ENCODE measurements at regions not wholly inside any gene's neighbourhood (a gene's known extent, or its start where the extent isn't known, plus 50 kb on each side); places are given as distances from the start of the nearest gene placed in this dataset.

DNA sequence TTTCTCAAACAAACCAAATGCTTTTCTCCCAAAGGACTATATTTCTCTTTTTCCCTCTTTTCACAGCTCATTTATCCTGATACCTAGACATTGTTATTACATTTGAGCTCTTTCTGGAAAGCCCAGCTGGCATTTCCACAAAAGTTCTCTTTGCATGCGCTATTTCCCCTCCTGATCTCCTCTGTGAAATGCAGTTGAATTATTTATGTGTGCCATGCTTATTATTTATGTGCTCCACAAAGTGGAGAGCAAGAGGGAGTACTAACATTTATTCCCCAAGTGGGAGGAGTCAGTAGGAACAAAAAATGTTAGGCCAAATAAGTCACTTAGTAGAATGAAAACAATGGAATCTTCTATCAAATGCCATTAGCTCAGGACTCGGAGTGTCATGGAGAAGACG, 626.6 kb upstream of the IGFBP7 start:
- dilution Hi-C loops (cut with MboI; ENCODE audit: extremely low pct_ligation_motif_present, low sequenced_read_pairs) (no loop called here), intact Hi-C loops (cut with micrococcal nuclease) (no loop called here)
- Histone ChIP-seq H3K9ac (replicated peaks; ENCODE audit: extremely low read depth, insufficient read depth, low read length) (no peak overlapping the region), H3K4me3 (replicated peaks in 1 of 3; ENCODE audit: insufficient read depth in 1 of 3, low read depth in 1 of 3, low read length in 3 of 3) (no peak overlapping the region), H3K4me2 (ENCODE audit: insufficient read depth, low read length) (no peak overlapping the region), H3K36me3 (ENCODE audit: control insufficient read depth in 2 of 2, extremely low read depth in 1 of 2, insufficient read depth in 2 of 2, low read length in 2 of 2) (no peaks in the 10 kb centered on the region), H3K9me1 (replicated peaks; ENCODE audit: control insufficient read depth, extremely low read depth, insufficient read depth, low read length) (no peaks in the 10 kb centered on the region), H3K4me1 (ENCODE audit: control insufficient read depth, extremely low read depth, insufficient read depth, low read length) (no peaks in the 10 kb centered on the region), H3K27me3 (ENCODE audit: control insufficient read depth in 2 of 2, insufficient read depth in 2 of 2, low read length in 2 of 2) (no peaks in the 10 kb centered on the region), H4K20me1 (replicated peaks; ENCODE audit: control insufficient read depth, extremely low read depth, insufficient read depth, low read length) (no peaks in the 10 kb centered on the region), H3K79me2 (ENCODE audit: control insufficient read depth, insufficient read depth, low read length) (no peaks in the 10 kb centered on the region), H3K27ac (ENCODE audit: insufficient read depth, low read depth, low read length) (no peak overlapping the region), H3K9me3 (replicated peaks; ENCODE audit: control insufficient read depth, insufficient read depth, low read length) (no peaks in the 10 kb centered on the region), H2AFZ (ENCODE audit: low read depth, low read length) (no peak overlapping the region)
- no peak for DNase-seq (ENCODE audit: low read depth, low spot score)
- POLR2A ChIA-PET: no interaction called here
- no peak for TF ChIP-seq FOS (IDR thresholded peaks at IDR 0.05; ENCODE audit: borderline replicate concordance, insufficient read depth, low read length)
- TF ChIP-seq EZH2 (IDR thresholded peaks at IDR 0.05; ENCODE audit: borderline replicate concordance, low read depth, low read length, severe bottlenecking): no peak
- FAIRE-seq: no peak
- CTCF ChIA-PET: no interaction called here
- no TSS peak for BruUV-seq (replicated peaks)

DNA sequence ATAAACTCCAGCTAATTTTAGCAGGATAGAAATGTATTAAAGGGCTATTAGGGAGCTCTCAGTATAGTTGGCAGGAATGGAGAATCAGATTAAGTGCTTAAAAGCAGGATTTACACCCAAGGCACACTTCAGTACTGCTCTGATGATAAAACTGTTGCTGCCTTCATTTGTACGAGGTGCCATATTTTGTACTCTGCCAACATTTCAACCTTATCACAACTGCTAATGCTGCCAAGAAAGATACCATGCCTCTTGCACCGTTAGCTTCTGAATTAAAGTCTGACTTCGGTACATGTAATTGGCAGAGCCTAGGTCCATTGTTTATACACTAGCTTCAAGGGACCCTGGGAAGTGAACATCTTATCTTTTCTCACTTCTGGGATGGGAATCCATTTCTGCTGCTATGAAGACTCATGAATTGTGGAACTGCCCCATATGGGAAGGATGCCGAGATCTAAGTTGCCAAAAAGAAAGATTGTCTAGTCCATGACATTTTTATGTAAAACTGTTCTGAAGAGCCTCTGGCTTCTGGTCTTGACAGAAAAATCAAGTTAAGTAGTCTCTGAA, 624.0 kb upstream of the IGFBP7 start:
- Histone ChIP-seq H3K9ac (replicated peaks; ENCODE audit: extremely low read depth, insufficient read depth, low read length) (no peak overlapping the region), H3K4me1 (ENCODE audit: control insufficient read depth, extremely low read depth, insufficient read depth, low read length) (no peaks in the 10 kb centered on the region), H3K27me3 (ENCODE audit: control insufficient read depth in 2 of 2, insufficient read depth in 2 of 2, low read length in 2 of 2) (no peaks in the 10 kb centered on the region), H3K9me1 (replicated peaks; ENCODE audit: control insufficient read depth, extremely low read depth, insufficient read depth, low read length) (no peaks in the 10 kb centered on the region), H3K27ac (ENCODE audit: insufficient read depth, low read depth, low read length) (no peak overlapping the region), H3K79me2 (ENCODE audit: control insufficient read depth, insufficient read depth, low read length) (no peaks in the 10 kb centered on the region), H4K20me1 (replicated peaks; ENCODE audit: control insufficient read depth, extremely low read depth, insufficient read depth, low read length) (no peaks in the 10 kb centered on the region), H3K36me3 (ENCODE audit: control insufficient read depth in 2 of 2, extremely low read depth in 1 of 2, insufficient read depth in 2 of 2, low read length in 2 of 2) (no peaks in the 10 kb centered on the region), H3K4me2 (ENCODE audit: insufficient read depth, low read length) (no peak overlapping the region), H2AFZ (ENCODE audit: low read depth, low read length) (no peak overlapping the region), H3K4me3 (replicated peaks in 1 of 3; ENCODE audit: insufficient read depth in 1 of 3, low read depth in 1 of 3, low read length in 3 of 3) (no peak overlapping the region), H3K9me3 (replicated peaks; ENCODE audit: control insufficient read depth, insufficient read depth, low read length) (no peaks in the 10 kb centered on the region)
- BruUV-seq (replicated peaks): no TSS peak
- no peak for DNase-seq (ENCODE audit: low read depth, low spot score)
- TF ChIP-seq POLR2AphosphoS5 (IDR thresholded peaks at IDR 0.05; ENCODE audit: insufficient read depth, low read depth, low read length): no peak
- no peak for TF ChIP-seq POLR2A (IDR thresholded peaks at IDR 0.05; ENCODE audit: low read depth, low read length)
- no peak for TF ChIP-seq FOS (IDR thresholded peaks at IDR 0.05; ENCODE audit: borderline replicate concordance, insufficient read depth, low read length)
- TF ChIP-seq, protein P1, sequence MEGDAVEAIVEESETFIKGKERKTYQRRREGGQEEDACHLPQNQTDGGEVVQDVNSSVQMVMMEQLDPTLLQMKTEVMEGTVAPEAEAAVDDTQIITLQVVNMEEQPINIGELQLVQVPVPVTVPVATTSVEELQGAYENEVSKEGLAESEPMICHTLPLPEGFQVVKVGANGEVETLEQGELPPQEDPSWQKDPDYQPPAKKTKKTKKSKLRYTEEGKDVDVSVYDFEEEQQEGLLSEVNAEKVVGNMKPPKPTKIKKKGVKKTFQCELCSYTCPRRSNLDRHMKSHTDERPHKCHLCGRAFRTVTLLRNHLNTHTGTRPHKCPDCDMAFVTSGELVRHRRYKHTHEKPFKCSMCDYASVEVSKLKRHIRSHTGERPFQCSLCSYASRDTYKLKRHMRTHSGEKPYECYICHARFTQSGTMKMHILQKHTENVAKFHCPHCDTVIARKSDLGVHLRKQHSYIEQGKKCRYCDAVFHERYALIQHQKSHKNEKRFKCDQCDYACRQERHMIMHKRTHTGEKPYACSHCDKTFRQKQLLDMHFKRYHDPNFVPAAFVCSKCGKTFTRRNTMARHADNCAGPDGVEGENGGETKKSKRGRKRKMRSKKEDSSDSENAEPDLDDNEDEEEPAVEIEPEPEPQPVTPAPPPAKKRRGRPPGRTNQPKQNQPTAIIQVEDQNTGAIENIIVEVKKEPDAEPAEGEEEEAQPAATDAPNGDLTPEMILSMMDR (IDR thresholded peaks at IDR 0.05; ENCODE audit: extremely low read depth in 1 of 2, insufficient read depth in 1 of 2, low read depth in 1 of 2, low read length in 2 of 2): no peak
- no peak for TF ChIP-seq GATA2 (IDR thresholded peaks at IDR 0.05; ENCODE audit: insufficient read depth, insufficient read length, low read depth, low read length)
- TF ChIP-seq EZH2 (IDR thresholded peaks at IDR 0.05; ENCODE audit: borderline replicate concordance, low read depth, low read length, severe bottlenecking): no peak
- no peak for TF ChIP-seq MYC (IDR thresholded peaks at IDR 0.05; ENCODE audit: low read depth, low read length)
- TF ChIP-seq, protein P2, sequence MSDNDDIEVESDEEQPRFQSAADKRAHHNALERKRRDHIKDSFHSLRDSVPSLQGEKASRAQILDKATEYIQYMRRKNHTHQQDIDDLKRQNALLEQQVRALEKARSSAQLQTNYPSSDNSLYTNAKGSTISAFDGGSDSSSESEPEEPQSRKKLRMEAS (IDR thresholded peaks at IDR 0.05; ENCODE audit: insufficient read depth, insufficient read length): no peak
- no peak for TF ChIP-seq JUN (IDR thresholded peaks at IDR 0.05; ENCODE audit: borderline replicate concordance, insufficient read depth, insufficient read length, low read depth)
- POLR2A ChIA-PET: no interaction called here
- intact Hi-C loops (cut with micrococcal nuclease) (no loop called here), dilution Hi-C loops (cut with MboI; ENCODE audit: extremely low pct_ligation_motif_present, low sequenced_read_pairs) (no loop called here)
- CTCF ChIA-PET: no interaction called here
- FAIRE-seq: no peak

Data from endothelial cell of umbilical vein (primary cell).